ENCODE measurements at regions not wholly inside any gene's neighbourhood (a gene's known extent, or its start where the extent isn't known, plus 50 kb on each side); places are given as distances from the start of the nearest gene placed in this dataset.
"Not testable (repeated sequence)": the region's sequence is repeated elsewhere in the genome, so short reads cannot be mapped to it uniquely, and the experiment has no call there.

DNA sequence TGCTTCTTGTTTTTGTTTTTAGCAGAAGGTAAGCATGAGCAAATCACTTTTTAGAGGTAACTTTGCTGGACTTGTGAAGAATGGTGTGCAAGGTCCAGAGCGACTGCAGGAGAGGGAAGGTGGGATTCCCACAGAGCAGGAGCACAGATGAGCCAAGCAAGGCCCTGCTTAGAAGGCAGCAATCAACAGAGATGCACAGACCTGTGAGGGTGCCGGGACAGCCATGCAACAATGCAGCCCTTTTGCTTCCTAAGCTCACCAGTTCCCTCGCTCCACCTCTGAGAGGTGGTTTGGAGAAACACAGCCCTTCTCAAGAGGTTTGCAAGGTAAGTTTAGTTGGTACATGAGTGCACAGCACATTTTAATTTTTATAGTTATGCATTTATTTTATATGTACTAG, 85.1 kb upstream of the FBXO28 start:
- DNase-seq: not testable (repeated sequence)

DNA sequence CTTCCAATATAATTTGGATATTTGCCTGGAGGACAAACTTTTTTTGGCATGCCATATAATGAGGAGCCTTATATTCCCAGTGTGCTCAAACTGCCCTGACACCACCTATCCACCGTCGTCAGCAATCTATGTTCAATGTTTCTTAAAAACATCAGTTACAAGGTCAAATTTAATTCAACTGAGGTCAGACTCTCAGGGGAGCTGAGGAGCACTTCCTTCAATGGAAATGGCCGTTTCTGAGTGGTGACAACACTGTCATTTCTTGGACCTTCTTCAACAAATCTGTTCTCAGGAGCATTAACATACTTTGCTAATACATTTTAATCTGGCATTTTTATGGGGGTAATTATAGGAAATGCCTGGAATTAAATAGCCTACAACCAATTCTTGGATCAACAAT, 90.8 kb upstream of the FBXO28 start:
- not testable (repeated sequence) for DNase-seq

DNA sequence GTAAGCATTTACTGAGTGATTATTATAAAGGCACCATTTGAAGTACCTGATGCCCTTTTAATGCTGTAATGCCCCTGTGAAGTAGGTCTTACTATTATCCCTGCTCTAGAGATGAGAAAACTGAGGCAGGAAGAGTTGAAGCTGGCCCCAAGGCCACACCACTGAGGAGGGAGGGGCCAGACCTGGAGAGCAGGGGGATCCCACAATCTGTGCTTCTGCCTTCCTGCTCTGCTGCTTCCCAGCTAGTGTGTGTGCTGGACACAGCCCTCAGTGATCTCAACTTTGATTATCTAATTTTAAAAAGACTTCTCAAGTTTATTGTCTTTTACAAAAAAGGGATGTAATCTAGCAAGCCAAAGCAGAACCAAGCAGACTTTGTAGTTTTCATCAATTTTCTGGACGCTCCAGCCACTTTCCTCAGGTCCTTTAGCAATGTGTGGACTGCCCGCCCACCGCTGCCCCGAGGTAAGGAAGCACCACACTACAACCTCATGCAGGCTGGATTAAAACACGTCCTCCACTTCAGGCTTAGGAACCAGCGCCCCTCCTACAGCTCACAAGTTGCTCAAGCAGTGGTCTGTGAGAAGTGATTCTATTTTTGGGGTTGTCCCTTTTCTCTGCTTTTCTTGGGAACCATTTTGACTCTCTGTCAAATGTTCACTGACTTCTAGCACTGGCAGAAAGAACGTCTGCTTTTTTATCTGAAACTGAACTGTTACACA, 91.5 kb upstream of the FBXO28 start:
- not testable (repeated sequence) for DNase-seq

DNA sequence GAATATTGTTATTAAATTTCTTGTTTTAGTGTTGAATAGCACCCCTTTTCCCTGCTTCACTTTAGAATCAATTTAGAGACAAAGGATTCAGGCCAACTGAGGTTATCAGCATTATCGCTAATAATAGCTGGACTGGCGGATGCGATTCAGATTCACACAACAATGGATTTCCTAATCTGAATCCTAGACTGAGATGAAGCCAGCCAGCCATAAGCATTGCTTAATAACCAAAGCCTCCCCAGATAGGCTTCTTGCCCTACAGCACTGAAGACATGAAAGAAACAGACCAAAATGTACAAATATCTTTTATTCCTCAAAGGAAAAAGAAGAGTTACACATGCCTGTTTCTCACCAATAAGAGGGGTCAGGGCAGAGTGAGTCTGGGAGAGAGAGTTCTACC, 94.0 kb upstream of the FBXO28 start:
- not testable (repeated sequence) for DNase-seq

DNA sequence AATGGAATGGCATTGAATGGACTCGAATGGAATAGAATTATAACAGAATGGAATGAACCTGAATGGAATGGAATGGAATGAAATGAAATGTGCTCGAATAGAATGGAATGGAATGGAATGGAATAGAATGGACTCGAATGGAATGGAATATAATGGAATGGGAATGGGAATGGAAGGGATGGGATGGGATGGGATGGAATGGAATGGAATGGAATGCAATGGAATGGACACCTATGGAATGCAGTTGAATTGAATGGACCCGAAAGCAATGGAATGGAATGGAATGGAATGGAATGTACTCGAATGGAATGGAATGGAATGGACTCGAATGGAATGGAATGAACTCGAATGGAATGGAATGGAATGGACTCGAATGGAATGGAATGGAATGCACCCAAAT, 98.1 kb upstream of the FBXO28 start:
- not testable (repeated sequence) for DNase-seq

DNA sequence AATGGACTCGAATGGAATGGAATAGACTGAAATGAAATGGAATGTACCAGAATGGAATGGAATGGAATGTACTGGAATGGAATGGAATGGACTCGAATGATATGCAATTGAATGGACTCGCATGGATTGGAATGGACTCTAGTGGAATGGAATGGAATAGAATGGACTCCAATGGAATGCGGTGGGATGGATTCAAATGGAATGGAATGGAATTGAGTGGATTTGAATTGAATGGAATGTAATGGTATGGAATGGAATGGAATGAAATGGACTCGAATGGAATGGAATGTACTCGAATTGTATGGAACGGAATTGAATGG, 99.6 kb upstream of the FBXO28 start:
- no peak for DNase-seq

DNA sequence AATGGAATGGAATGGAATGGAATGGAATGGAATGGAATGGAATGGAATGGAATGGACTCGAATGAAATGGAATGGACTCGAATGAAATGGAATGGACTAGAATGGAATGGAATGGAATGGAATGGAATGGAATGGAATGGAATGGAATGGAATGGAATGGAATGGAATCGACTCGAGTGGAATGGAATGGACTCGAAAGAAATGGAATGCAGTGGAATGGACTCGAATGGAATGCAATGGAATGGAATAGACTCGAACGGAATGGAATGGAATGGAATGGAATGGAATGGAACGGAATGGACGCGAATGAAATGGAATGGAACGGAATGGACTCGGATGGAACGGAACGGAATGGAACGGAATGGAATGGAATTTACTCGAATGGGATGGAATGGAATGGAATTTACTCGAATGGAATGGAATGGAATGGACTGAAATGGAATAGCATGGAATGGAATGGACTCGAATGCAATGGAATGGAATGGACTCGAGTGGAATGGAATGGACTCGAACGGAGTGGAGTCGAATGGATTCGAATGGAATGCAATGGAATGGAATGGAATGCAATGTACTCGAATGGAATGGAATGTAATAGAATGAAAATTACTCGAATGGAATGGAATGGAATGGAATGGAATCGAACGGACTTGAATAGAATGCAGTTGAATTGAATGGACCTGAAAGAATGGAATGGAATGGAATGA, 100.1 kb upstream of the FBXO28 start:
- not testable (repeated sequence) for DNase-seq

DNA sequence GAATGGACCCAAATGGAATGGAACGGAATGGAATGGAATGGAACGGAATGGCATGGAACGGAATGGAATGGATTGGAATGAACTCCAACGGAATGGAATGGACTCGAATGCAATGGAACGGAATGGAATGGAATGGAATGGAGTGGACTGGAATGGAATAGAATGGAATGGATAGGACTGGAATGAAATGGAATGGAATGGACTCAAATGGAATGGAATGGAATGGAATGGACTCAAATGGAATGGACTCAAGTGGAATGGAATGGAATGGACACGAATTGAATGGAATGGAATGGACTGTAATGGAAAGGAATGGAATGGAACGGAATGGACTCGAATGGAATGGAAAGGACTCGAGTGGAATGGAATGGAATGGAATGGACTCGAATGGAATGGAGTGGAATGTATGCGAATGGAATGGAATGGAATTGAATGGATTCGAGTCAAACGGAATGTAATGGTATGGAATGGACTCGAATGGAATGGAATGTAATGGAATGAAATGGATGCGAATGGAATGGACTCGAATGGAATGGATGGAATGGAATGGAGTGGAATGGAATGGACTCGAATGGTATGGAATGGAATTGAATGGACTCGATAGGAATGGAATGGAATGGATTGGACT, 101.0 kb upstream of the FBXO28 start:
- not testable (repeated sequence) for DNase-seq

DNA sequence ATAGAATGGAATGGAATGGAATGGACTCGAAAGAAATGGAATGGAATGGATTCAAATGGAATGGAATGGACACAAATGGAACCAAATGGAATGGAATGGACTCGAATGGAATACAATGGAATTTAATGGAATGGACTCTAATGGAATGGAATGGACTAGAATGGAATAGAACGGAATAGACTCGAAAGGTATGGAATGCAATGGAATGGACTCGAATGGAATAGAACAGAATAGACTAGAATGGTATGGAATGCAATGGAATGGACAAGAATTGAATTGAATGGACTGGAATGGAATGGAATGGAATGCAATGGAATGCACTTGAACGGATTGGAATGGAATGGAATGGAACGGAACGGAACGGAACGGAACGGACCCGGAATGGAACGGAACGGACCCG, 101.7 kb upstream of the FBXO28 start:
- DNase-seq: not testable (repeated sequence)

DNA sequence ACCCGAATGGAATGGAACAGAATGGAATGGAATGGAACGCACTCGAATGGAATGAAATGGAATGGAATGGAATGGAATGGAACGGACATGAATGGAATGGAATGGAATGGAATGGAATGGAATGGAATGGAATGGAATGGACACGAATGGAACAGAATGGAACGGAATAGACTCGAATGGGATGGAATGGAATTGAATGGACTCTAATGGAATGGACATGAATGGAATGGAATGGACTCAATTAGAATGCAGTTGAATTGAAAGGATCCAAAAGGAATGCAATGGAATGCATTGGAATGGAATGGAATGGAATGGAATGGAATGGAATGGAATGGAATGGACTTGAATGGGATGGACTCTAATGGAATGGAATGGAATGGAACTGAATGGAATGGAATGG, 102.2 kb upstream of the FBXO28 start:
- not testable (repeated sequence) for DNase-seq

DNA sequence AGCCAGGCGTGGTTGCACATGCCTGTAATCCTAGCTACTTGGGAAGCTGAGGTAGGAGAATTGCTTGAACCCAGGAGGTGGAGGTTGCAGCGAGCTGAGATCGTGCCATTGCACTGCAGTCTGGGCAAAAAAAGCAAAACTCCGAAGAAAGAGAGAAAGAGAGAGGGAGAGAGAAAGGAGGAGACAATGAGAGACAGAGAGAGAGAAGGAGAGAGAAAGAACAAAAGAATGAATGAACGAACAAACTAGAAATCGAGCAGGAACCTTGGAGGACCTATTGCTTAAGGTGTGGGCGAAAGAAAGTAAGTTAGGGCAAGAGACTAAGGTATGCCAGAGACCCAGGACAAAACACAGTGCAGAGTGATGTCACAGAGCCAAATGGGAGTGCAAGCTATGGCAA, 102.8 kb upstream of the FBXO28 start:
- not testable (repeated sequence) for DNase-seq

DNA sequence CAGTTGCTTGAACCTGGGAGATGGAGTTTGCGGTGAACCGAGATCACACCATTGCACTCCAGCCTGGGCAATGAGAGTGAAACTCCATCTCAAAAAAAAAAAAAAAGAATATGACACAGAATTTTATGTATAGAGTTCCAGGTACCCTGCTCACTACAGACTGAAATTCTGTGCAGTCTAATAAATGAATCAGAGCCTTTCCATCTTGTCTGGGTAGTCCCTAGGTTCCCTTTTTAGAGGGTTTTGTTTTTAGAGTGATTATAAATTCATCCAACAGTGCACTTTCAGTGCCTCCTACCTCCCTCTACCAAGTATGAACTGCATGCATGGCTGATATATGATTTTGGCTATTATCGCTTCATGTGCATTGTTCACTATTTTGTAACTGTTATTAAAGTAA, 107.9 kb upstream of the FBXO28 start:
- not testable (repeated sequence) for DNase-seq

DNA sequence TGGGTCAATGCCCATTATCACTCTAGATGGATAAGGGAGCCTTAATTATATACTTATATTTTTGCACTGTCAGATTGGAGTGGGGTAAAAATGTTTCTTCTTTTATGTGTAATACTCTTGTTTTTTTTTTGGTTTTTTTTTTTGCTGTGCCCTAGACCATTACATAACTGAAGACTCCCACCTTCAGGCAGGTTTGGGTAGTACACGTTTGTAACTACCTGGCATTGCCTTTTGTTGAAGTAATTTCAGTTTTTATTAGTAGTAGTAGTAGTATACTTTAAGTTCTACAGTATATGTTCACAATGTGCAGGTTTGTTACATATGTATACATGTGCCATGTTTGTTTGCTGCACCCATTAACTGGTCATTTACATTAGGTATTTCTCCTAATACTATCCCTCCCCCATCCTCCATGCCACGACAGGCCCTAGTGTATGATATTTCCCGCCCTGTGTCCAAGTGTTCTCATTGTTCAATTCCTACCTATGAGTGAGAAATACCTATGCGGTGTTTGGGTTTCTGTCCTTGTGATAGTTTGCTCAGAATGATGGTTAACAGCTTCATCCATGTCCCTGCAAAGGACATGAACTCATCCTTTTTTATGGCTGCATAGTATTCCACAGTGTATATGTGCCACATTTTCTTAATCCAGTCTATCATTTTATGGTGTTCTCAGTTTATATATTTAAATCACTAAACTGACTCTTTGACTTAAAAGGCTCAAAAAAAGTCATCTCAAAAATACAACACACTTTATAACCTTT, 109.2 kb upstream of the FBXO28 start:
- DNase-seq: not testable (repeated sequence)

DNA sequence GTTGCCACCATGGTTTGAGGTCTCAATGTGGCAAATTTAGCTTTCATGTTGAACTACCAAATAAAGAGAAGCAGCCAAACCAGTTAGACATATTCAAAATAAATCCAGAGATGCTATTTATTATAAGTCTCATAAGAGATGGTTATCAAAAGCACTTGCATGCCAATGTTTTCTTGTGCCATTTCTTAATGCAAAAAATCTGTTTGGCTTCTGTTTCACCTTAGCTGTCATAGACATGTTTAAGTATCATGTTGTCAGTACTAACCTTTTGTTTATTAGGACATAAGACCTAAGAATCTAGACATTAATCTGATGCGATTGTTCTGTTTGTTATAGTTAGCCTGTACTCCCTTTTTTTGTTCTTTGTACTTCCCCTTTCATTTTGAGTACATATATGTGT, 110.0 kb upstream of the FBXO28 start:
- DNase-seq: not testable (repeated sequence)

DNA sequence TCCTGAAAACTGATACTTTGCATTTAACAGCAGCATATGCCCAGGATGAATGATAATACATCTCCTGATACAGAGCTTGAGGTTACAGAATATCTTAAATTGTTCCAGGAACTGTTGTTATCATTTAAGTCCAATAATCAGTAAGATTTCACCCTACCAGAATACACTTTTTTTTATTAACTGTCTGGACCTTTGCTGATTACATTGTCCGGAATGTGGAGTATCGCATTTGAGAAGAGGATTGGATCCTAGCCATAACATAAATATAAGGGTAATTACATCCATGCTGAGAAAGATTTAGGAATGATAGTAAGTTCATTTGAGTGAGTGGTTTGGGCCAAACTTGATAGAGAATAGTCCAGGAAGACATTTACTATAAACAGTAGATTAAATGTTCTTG, 112.2 kb upstream of the FBXO28 start:
- DNase-seq: not testable (repeated sequence)

DNA sequence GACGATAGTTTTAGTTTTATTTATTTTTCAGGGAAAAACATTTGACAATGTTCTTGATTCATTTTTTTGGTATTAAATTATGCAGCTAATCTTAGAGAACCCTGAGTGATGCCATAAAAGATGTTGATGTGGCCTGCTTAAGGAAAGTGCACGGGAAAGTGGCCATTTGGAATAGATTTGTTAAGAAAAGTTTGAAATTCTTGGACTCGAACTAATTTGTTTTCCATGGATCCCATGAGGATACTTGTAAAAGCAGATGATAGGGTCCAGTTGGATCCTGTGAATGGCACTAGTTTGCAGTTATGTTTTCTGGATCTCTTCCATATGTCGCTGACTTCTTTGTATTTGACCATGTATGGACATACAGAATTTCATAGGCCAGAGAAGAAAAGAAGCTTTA, 114.2 kb upstream of the FBXO28 start:
- DNase-seq: not testable (repeated sequence)

DNA sequence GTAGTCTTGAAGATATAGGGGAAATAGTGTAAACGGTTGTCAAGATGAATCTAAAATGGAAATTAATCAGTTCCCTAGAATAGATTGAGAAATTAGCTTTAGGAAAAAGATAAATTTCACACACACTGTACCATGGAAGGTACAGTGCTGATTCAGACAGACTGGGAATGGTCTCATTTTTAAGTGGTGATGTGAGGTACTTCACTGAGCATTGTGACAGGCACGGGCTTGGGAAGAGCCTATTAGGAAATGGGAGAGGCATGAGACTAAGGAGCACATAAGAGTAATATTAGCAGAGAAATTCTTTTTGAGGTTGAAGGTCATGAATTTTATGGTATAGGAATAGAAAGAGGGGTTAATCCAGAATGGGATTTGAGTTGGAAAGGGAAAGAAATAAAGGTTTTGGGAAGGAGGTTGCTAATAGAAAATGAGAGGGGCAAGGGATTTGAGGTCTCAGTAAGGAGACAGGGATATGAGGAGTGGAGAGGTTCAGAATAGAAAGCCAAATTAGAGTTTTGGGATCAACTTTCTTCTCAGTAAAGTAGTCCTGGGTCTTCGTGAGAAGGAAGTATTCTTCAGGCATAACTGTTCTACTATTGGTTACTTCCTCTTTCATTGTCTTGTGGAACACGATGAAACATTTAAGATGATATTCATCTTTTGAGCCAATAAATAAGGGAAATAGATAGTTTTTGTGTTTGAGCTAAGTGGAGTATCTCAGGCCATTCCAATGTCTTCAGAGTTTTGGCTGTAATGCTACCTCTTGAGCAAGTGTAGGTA, 115.0 kb upstream of the FBXO28 start:
- DNase-seq: not testable (repeated sequence)

DNA sequence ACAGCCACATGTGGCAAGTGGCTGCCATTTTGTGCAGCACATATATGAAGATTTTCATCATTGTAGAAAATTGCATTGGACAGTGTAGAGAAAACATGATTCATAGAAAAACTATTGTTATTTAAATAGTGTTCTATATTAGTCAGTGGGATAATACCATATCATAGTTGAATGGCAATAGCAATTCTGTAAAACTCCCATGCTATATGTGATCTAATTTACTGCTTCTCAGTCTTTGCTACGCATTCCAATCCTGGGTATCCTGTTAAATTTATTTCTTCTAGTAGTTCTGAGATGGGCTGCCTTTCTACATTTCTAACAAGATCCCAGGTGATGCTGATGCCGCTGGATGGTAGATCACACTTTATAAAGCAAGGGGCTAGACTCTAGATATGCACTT, 117.5 kb upstream of the FBXO28 start:
- DNase-seq: not testable (repeated sequence)

DNA sequence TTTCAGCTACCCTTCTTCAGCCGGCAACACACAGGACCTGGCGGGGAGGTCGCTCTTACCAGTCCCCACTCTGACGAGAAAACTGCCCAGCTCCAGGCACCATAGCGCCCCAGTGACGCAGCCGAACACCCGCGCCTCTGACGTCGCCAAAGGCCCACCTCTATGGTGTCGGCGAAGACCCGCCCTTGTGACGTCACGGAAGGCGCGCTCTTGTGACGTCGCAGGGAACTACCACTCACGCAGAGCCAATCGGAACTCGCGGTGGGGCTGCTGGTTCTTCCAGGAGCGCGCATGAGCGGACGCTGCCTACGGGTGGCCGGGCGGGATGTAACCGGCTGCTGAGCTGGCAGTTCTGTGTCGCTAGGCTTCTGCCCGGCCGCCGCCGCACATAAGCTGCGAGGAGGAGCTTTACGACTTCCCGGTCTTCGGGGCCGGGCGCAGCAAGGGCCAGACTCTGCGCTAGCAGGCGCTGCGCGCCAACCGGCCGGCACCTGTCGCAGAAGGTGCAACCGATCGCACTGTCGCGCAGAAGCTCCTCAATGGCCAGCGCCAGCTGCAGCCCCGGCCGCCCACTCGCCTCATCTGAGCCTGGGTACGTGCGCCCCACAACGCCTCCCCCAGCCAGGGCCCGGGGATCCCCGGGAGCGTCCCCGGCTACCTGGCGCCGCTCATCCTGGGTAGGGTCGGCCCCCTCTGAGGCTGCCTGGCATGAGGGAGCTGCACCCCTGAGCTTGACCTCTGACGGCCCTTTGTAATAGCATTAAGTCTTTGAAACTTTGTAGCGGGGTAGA, 121.3 kb upstream of the FBXO28 start:
- DNase-seq: peak; percentile 99

DNA sequence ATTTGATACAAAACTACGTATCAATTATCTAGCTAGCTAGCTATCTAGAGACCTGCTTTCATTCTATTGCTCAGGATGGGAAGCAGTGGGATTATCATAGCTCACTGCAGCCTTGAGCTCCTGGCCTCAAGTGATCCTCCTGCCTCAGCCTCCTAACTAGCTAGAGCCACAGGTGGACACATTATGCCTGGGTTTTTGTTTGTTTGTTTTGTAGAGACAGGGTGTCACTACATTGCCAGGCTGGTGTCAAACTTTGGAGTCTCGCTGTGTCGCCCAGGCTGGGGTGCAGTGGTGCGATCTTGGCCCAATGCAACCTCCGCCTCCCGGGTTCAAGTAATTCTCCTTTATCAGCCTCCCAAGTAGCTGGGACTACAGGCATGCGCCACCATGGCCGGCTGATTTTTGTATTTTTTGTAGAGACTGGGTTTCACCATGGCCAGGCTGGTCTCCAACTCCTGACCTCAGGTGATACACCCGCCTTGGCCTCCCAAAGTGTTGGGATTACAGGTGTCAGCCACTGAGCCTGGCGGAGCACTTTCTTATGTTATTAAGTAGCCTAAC, 122.5 kb upstream of the FBXO28 start:
- not testable (repeated sequence) for DNase-seq

DNA sequence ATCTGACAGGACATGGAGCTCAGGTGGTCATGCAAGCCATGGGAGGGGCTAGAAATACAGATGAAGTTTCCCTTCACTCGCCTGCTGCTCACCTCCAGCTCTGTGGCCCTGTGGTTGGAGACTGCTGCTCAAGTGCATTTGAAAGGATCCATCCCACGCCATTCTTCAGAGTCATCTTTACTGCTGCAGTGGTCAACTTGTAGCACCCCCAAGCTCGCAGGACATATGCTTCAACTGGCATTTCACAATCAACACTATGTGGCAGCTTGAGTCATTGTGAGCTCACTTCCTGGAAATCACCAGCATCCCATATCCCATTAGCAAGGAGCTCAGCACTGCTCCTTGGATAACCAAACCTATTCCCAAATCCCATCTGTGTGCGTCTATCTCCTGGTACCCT, 116.2 kb upstream of the TP53BP2 start:
- not testable (repeated sequence) for DNase-seq

Data from DMS153 (cell line).